ENCODE measurements at regions not wholly inside any gene's neighbourhood (a gene's known extent, or its start where the extent isn't known, plus 50 kb on each side); places are given as distances from the start of the nearest gene placed in this dataset.

- Mint-ChIP-seq H3K27me3 (ENCODE audit: low read depth) (peaks cover 3% of the 10 kb centered on the region), H3K27ac (no peak overlapping the region)
- no CpG with 5 or more reads among the region's 15 CpGs for WGBS (ENCODE audit: extremely low coverage, insufficient read length, low lambda C conversion rate)
Observed at GRCh38 chr12:107618106-107618505, 67.5 kb upstream of the PWP1 start.

More at GRCh38 chr12:107618106-107618505, 67.5 kb upstream of the PWP1 start:
- no peak overlapping the region for H2BK12ac ChIP-seq (ENCODE audit: insufficient read length, low read depth, low read length)
- H4K8ac ChIP-seq (replicated peaks; ENCODE audit: insufficient read length, low read depth, low read length), result no peak overlapping the region
- no peak overlapping the region for H3K4me2 ChIP-seq (ENCODE audit: insufficient read depth, insufficient read length, low read length)
- no peaks in the 10 kb centered on the region for H4K20me1 ChIP-seq (ENCODE audit: control insufficient read depth, insufficient read depth, insufficient read length)
- no peak overlapping the region for H3K56ac ChIP-seq (ENCODE audit: insufficient read length, low read depth, low read length)
- Mint-ChIP-seq H3K4me1 (peaks cover 5 to 6% of the 10 kb centered on the region in 2 experiments), H3K36me3 (ENCODE audit: insufficient read depth in 1 of 3, low read depth in 3 of 3) (peaks cover 0 to 4% (median 0%) of the 10 kb centered on the region in 3 experiments; a peak in 2 of 7 replicates), H3K9me3 (no peaks in the 10 kb centered on the region), H3K4me3 (no peak overlapping the region)
- no peaks in the 10 kb centered on the region for H3K4me1 ChIP-seq (ENCODE audit: insufficient read depth, low read length)
- H3K27me3 ChIP-seq (ENCODE audit: insufficient read depth, low read length), result no peaks in the 10 kb centered on the region
- no peaks in the 10 kb centered on the region for H3K9me3 ChIP-seq (ENCODE audit: control insufficient read depth, low read depth, low read length)
- H3K23ac ChIP-seq (ENCODE audit: insufficient read length, low read depth, low read length), result no peak overlapping the region
- TF ChIP-seq CTCF (conservative IDR thresholded peaks at IDR 0.05), result no peak
- no peak for DNase-seq
- H2BK15ac ChIP-seq (ENCODE audit: low read depth, low read length), result no peak overlapping the region
- H3K79me1 ChIP-seq (ENCODE audit: insufficient read depth, low read depth, low read length, poor library complexity, severe bottlenecking), result no peaks in the 10 kb centered on the region
- H3K4ac ChIP-seq (ENCODE audit: low read depth, low read length), result no peak overlapping the region
- no peak overlapping the region for H2BK20ac ChIP-seq (ENCODE audit: low read depth, low read length, poor library complexity, severe bottlenecking)
- no peak overlapping the region for H2BK120ac ChIP-seq (ENCODE audit: low read depth, low read length, poor library complexity, severe bottlenecking)
- no peak overlapping the region for H2BK5ac ChIP-seq (ENCODE audit: insufficient read length, low read length)
- H2AFZ ChIP-seq (ENCODE audit: low read length), result no peak overlapping the region
- no peak overlapping the region; the same call in 1 of the 2 replicates for H3K14ac ChIP-seq (ENCODE audit: insufficient read depth, low read length)
- no peak overlapping the region for H3T11ph ChIP-seq (ENCODE audit: low read length)
- H4K91ac ChIP-seq (ENCODE audit: insufficient read length, low read depth, low read length), result no peak overlapping the region
- H3K23me2 ChIP-seq (ENCODE audit: insufficient read length, low read depth, low read length, poor library complexity, severe bottlenecking), result no peaks in the 10 kb centered on the region
- no peaks in the 10 kb centered on the region for H3K79me2 ChIP-seq (ENCODE audit: insufficient read depth, low read length)
- H3K18ac ChIP-seq (ENCODE audit: insufficient read length, low read depth, low read length), result no peak overlapping the region
- no peak overlapping the region for H2AK5ac ChIP-seq (ENCODE audit: insufficient read length, low read length)
- no peak overlapping the region for H3K9ac ChIP-seq (ENCODE audit: extremely low read depth, insufficient read length, low read length)
- no peak overlapping the region for H3K27ac ChIP-seq (ENCODE audit: insufficient read length, low read depth, low read length)
- no peak overlapping the region for H4K5ac ChIP-seq (ENCODE audit: insufficient read length, low read depth, low read length)

All from H9 (cell line).